Karpas-422 (cell line): ENCODE measurements at regions not wholly inside any gene's neighbourhood (a gene's known extent, or its start where the extent isn't known, plus 50 kb on each side); places are given as distances from the start of the nearest gene placed in this dataset.

ENCODE experiments used
- DNase-seq: peaks from one replicate; pipeline ENCODE4 v3.0.0-alpha.2; 2015
- H2AFZ ChIP-seq: fragments of 200-600 bp; sonication (generic); 2 replicates; pipeline ENCODE4 v1.6.1; 2014; ENCODE audit warnings: antibody characterized with exemption, low read length, mixed read lengths
- H3K27ac ChIP-seq: fragments of 200-600 bp; sonication (generic); 2 replicates; pipeline ENCODE4 v1.5.1; 2014; ENCODE audit warnings: mild to moderate bottlenecking, low read length, moderate library complexity
- H3K27me3 ChIP-seq: fragments of 200-600 bp; sonication (generic); 2 replicates; pipeline ENCODE4 v1.6.1; 2014; ENCODE audit warnings: low read length, mixed read lengths
- H3K36me3 ChIP-seq: fragments of 200-600 bp; sonication (generic); 2 replicates; pipeline ENCODE4 v1.6.1; 2014; ENCODE audit warnings: low read length, mixed read lengths; ENCODE audit not compliant: insufficient read depth
- H3K4me1 ChIP-seq: fragments of 200-600 bp; sonication (generic); 2 replicates; pipeline ENCODE4 v1.6.1; 2014; ENCODE audit warnings: mild to moderate bottlenecking, low read length, mixed read lengths
- H3K4me2 ChIP-seq: fragments of 200-600 bp; sonication (generic); 2 replicates; pipeline ENCODE4 v1.6.1; 2014; ENCODE audit warnings: low read length, low read depth, mild to moderate bottlenecking; ENCODE audit not compliant: poor library complexity, severe bottlenecking
- H3K4me3 ChIP-seq: fragments of 200-600 bp; sonication (generic); 2 replicates; pipeline ENCODE4 v1.5.1; 2014; ENCODE audit warnings: mild to moderate bottlenecking, antibody characterized with exemption, low read length, mixed read lengths
- H3K79me2 ChIP-seq: fragments of 200-600 bp; sonication (generic); 2 replicates; pipeline ENCODE4 v1.6.1; 2014; ENCODE audit warnings: mild to moderate bottlenecking, low read length, mixed read lengths
- H3K9ac ChIP-seq: fragments of 200-600 bp; sonication (generic); 2 replicates; pipeline ENCODE4 v1.6.0; 2014; ENCODE audit warnings: low read length
- H3K9me2 ChIP-seq: fragments of 200-600 bp; sonication (generic), shearing (Covaris generic); replicated peaks from 2 replicates; pipeline ENCODE4 v1.6.0; 2014; ENCODE audit warnings: mild to moderate bottlenecking, low read length, moderate library complexity; ENCODE audit not compliant: insufficient read depth
- H3K9me3 ChIP-seq: fragments of 300-700, 200-600 bp; sonication (generic); 2 replicates; pipeline ENCODE4 v1.6.1; 2014; ENCODE audit warnings: low read length, mixed read lengths
- H4K20me1 ChIP-seq: fragments of 200-600 bp; sonication (generic); 2 replicates; pipeline ENCODE4 v1.6.1; 2014; ENCODE audit warnings: mild to moderate bottlenecking, antibody characterized with exemption, low read length, low read depth; ENCODE audit not compliant: insufficient read depth

- Histone ChIP-seq H3K9me3 (no peaks in the 10 kb centered on the region), H3K27me3 (no peaks in the 10 kb centered on the region), H3K9ac (no peak overlapping the region), H3K36me3 (no peaks in the 10 kb centered on the region), H4K20me1 (no peaks in the 10 kb centered on the region), H3K4me2 (no peak overlapping the region), H3K27ac (no peak overlapping the region), H3K79me2 (no peaks in the 10 kb centered on the region), H2AFZ (no peak overlapping the region), H3K4me3 (no peak overlapping the region), H3K9me2 (no peaks in the 10 kb centered on the region), H3K4me1 (no peaks in the 10 kb centered on the region)
- no peak for DNase-seq
Observed at GRCh38 chr18:55863876-55864275, 275.9 kb upstream of the TCF4 start.

DNA sequence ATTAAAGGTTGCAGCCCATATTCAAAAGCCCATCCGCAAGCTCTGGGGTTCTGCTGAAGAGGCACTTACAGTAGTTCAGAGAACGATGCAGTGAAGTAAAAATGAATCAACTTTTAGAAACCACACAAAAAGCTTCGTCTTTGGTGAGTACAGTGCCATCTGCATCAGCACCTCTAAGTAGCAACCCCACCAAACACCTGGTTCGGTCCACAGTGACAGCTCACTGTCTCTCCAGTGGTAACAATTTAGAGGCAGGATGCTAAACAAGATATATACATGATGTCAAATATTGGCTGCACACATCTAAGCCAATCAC is 275.4 kb upstream of the TCF4 start:
- no peaks in the 10 kb centered on the region for H3K36me3 ChIP-seq
- no peak overlapping the region for H3K9ac ChIP-seq
- DNase-seq, result no peak
- no peaks in the 10 kb centered on the region for H3K9me2 ChIP-seq
- H2AFZ ChIP-seq, result no peak overlapping the region
- H4K20me1 ChIP-seq, result no peaks in the 10 kb centered on the region
- H3K4me1 ChIP-seq, result no peaks in the 10 kb centered on the region
- no peak overlapping the region for H3K4me2 ChIP-seq
- H3K27me3 ChIP-seq, result no peaks in the 10 kb centered on the region
- H3K27ac ChIP-seq, result no peak overlapping the region
- H3K4me3 ChIP-seq, result no peak overlapping the region
- no peaks in the 10 kb centered on the region for H3K79me2 ChIP-seq
- H3K9me3 ChIP-seq, result no peaks in the 10 kb centered on the region

GRCh38 chr18:55862693-55863390 is 274.9 kb upstream of the TCF4 start:
- H3K79me2 ChIP-seq, result no peaks in the 10 kb centered on the region
- no peaks in the 10 kb centered on the region for H4K20me1 ChIP-seq
- peaks cover 2% of the 10 kb centered on the region; the same call in 1 of the 2 replicates for H3K9me3 ChIP-seq
- no peak for DNase-seq
- no peak overlapping the region for H3K4me2 ChIP-seq
- H3K27me3 ChIP-seq, result no peaks in the 10 kb centered on the region
- no peaks in the 10 kb centered on the region for H3K9me2 ChIP-seq
- no peak overlapping the region for H3K27ac ChIP-seq
- no peaks in the 10 kb centered on the region for H3K4me1 ChIP-seq
- no peak overlapping the region for H2AFZ ChIP-seq
- H3K36me3 ChIP-seq, result no peaks in the 10 kb centered on the region
- no peak overlapping the region for H3K4me3 ChIP-seq
- no peak overlapping the region for H3K9ac ChIP-seq

GRCh38 chr18:55861266-55861665 is 273.3 kb upstream of the TCF4 start:
- Histone ChIP-seq H3K36me3 (no peaks in the 10 kb centered on the region), H3K27ac (no peak overlapping the region), H3K4me1 (no peaks in the 10 kb centered on the region), H2AFZ (no peak overlapping the region), H3K9me2 (no peaks in the 10 kb centered on the region), H3K79me2 (no peaks in the 10 kb centered on the region), H3K4me3 (no peak overlapping the region), H3K27me3 (no peaks in the 10 kb centered on the region), H3K9me3 (peaks cover 3% of the 10 kb centered on the region; the same call in 1 of the 2 replicates), H3K4me2 (no peak overlapping the region), H3K9ac (no peak overlapping the region), H4K20me1 (no peaks in the 10 kb centered on the region)
- no peak for DNase-seq

GRCh38 chr18:55858661-55859515 is 270.9 kb upstream of the TCF4 start:
- H3K9me3 ChIP-seq, result peaks cover 3% of the 10 kb centered on the region; the same call in 1 of the 2 replicates
- H4K20me1 ChIP-seq, result no peaks in the 10 kb centered on the region
- no peak for DNase-seq
- H3K4me2 ChIP-seq, result no peak overlapping the region
- H3K36me3 ChIP-seq, result no peaks in the 10 kb centered on the region
- H2AFZ ChIP-seq, result no peak overlapping the region
- H3K27ac ChIP-seq, result no peak overlapping the region
- no peaks in the 10 kb centered on the region for H3K9me2 ChIP-seq
- no peaks in the 10 kb centered on the region for H3K27me3 ChIP-seq
- H3K9ac ChIP-seq, result no peak overlapping the region
- H3K79me2 ChIP-seq, result no peaks in the 10 kb centered on the region
- H3K4me3 ChIP-seq, result no peak overlapping the region
- H3K4me1 ChIP-seq, result no peaks in the 10 kb centered on the region

DNA sequence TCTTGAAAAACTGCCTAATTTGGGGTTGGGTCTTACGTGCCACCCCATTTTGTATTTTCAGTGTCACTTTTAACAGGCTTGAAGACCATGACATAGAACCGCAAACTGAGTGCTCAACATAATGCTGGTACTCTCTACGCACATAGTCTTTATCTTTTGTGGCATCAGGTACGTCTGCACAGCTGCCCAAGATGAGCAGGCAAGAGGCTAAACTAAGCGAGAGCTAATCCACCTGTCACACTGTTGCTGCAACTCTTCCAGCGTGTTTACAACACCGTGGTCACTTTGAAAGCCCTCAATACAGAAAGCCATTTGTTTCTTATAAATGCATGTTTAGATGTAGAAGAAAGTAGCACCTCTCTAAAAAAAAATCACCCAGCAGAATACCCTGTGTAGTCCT is 270.0 kb upstream of the TCF4 start:
- H3K36me3 ChIP-seq, result no peaks in the 10 kb centered on the region
- no peaks in the 10 kb centered on the region for H3K4me1 ChIP-seq
- H4K20me1 ChIP-seq, result no peaks in the 10 kb centered on the region
- no peaks in the 10 kb centered on the region for H3K9me2 ChIP-seq
- H2AFZ ChIP-seq, result no peak overlapping the region
- DNase-seq, result no peak
- no peak overlapping the region for H3K4me2 ChIP-seq
- no peak overlapping the region for H3K27ac ChIP-seq
- H3K9ac ChIP-seq, result no peak overlapping the region
- H3K27me3 ChIP-seq, result no peaks in the 10 kb centered on the region
- H3K79me2 ChIP-seq, result no peaks in the 10 kb centered on the region
- H3K9me3 ChIP-seq, result peaks cover 3% of the 10 kb centered on the region; the same call in 1 of the 2 replicates
- no peak overlapping the region for H3K4me3 ChIP-seq

- no peak overlapping the region for H3K9ac ChIP-seq
- H4K20me1 ChIP-seq, result no peaks in the 10 kb centered on the region
- H2AFZ ChIP-seq, result no peak overlapping the region
- H3K4me2 ChIP-seq, result no peak overlapping the region
- H3K27ac ChIP-seq, result no peak overlapping the region
- H3K9me3 ChIP-seq, result peaks cover 3% of the 10 kb centered on the region; the same call in 1 of the 2 replicates
- no peaks in the 10 kb centered on the region for H3K27me3 ChIP-seq
- no peaks in the 10 kb centered on the region for H3K79me2 ChIP-seq
- no peak for DNase-seq
- H3K4me3 ChIP-seq, result no peak overlapping the region
- H3K36me3 ChIP-seq, result no peaks in the 10 kb centered on the region
- no peaks in the 10 kb centered on the region for H3K4me1 ChIP-seq
- no peaks in the 10 kb centered on the region for H3K9me2 ChIP-seq
Observed at GRCh38 chr18:55857409-55857808, 269.4 kb upstream of the TCF4 start.

DNA sequence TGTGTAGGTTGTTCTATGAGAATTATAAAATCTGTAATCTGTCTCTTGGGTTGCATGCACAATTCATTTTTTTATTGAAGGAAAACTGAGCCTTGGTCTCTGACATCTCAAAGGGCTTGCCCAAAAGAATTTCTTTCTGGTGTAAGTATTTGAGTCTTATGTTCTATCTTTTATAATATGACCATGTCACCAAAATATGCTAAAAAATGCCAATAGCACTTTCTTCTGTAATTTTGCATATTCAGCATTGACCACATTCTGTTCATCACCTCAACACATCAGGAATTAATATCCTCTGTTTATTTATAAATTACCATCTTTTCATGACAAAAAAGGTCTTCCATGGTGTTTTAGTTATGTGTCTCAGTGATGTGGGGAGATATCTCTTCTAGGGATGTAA is 268.7 kb upstream of the TCF4 start:
- H2AFZ ChIP-seq, result no peak overlapping the region
- H3K9me2 ChIP-seq, result no peaks in the 10 kb centered on the region
- H3K27me3 ChIP-seq, result no peaks in the 10 kb centered on the region
- H3K9ac ChIP-seq, result no peak overlapping the region
- no peaks in the 10 kb centered on the region for H3K36me3 ChIP-seq
- no peaks in the 10 kb centered on the region for H4K20me1 ChIP-seq
- H3K27ac ChIP-seq, result no peak overlapping the region
- H3K9me3 ChIP-seq, result peaks cover 3% of the 10 kb centered on the region; the same call in 1 of the 2 replicates
- DNase-seq, result no peak
- no peaks in the 10 kb centered on the region for H3K4me1 ChIP-seq
- H3K4me2 ChIP-seq, result no peak overlapping the region
- no peak overlapping the region for H3K4me3 ChIP-seq
- H3K79me2 ChIP-seq, result no peaks in the 10 kb centered on the region
